ENCODE measurements at regions not wholly inside any gene's neighbourhood (a gene's known extent, or its start where the extent isn't known, plus 50 kb on each side); places are given as distances from the start of the nearest gene placed in this dataset.

GRCh38 chr13:29906432-29907011 lies 56.1 kb upstream of the UBL3 start:
- Histone ChIP-seq H3K4me2 (ENCODE audit: low read length) (no peak overlapping the region), H3K79me2 (ENCODE audit: insufficient read depth, low read length) (no peaks in the 10 kb centered on the region), H4K20me1 (ENCODE audit: insufficient read depth, low read length) (no peaks in the 10 kb centered on the region), H3K4me3 (ENCODE audit: insufficient read depth, low read depth, low read length) (no peak overlapping the region), H3K4me1 (ENCODE audit: insufficient read depth, low read length) (peaks cover 17% of the 10 kb centered on the region), H3K27me3 (ENCODE audit: insufficient read depth, low read length) (no peaks in the 10 kb centered on the region), H2AFZ (ENCODE audit: low read depth, low read length) (no peak overlapping the region), H3K9me3 (ENCODE audit: insufficient read depth, low read depth, low read length) (no peaks in the 10 kb centered on the region), H3K9ac (ENCODE audit: low read length) (no peak overlapping the region), H3K27ac (ENCODE audit: low read depth, low read length) (no peak overlapping the region), H3K36me3 (ENCODE audit: insufficient read depth, low read length) (no peaks in the 10 kb centered on the region)
- no peak for DNase-seq (ENCODE audit: low read depth)
- Mint-ChIP-seq H3K4me1 (ENCODE audit: low read depth, unreplicated experiment) (peaks cover 45% of the 10 kb centered on the region), H3K9me3 (ENCODE audit: unreplicated experiment) (no peaks in the 10 kb centered on the region), H3K27me3 (ENCODE audit: low read depth, unreplicated experiment) (peaks cover 2% of the 10 kb centered on the region), H3K27ac (ENCODE audit: unreplicated experiment) (no peak overlapping the region), H3K4me3 (ENCODE audit: unreplicated experiment) (no peak overlapping the region), H3K36me3 (ENCODE audit: low read depth, unreplicated experiment) (peaks cover 2% of the 10 kb centered on the region)
- no peak for FAIRE-seq
- TF ChIP-seq EZH2 (IDR thresholded peaks at IDR 0.05; ENCODE audit: insufficient read depth, low read length) (no peak), CTCF (IDR thresholded peaks at IDR 0.05; ENCODE audit: insufficient read depth, low read depth, low read length) (no peak)

- Histone ChIP-seq H2AFZ (ENCODE audit: low read depth, low read length) (no peak overlapping the region), H3K4me3 (ENCODE audit: insufficient read depth, low read depth, low read length) (no peak overlapping the region), H3K9ac (ENCODE audit: low read length) (no peak overlapping the region), H3K27me3 (ENCODE audit: insufficient read depth, low read length) (no peaks in the 10 kb centered on the region), H3K4me1 (ENCODE audit: insufficient read depth, low read length) (peaks cover 18% of the 10 kb centered on the region), H4K20me1 (ENCODE audit: insufficient read depth, low read length) (no peaks in the 10 kb centered on the region), H3K79me2 (ENCODE audit: insufficient read depth, low read length) (no peaks in the 10 kb centered on the region), H3K36me3 (ENCODE audit: insufficient read depth, low read length) (no peaks in the 10 kb centered on the region), H3K27ac (ENCODE audit: low read depth, low read length) (no peak overlapping the region), H3K4me2 (ENCODE audit: low read length) (no peak overlapping the region), H3K9me3 (ENCODE audit: insufficient read depth, low read depth, low read length) (no peaks in the 10 kb centered on the region)
- no peak for TF ChIP-seq CTCF (IDR thresholded peaks at IDR 0.05; ENCODE audit: insufficient read depth, low read depth, low read length)
- TF ChIP-seq EZH2 (IDR thresholded peaks at IDR 0.05; ENCODE audit: insufficient read depth, low read length) = no peak
- Mint-ChIP-seq H3K9me3 (ENCODE audit: unreplicated experiment) (peaks cover 1% of the 10 kb centered on the region), H3K4me1 (ENCODE audit: low read depth, unreplicated experiment) (peaks cover 46% of the 10 kb centered on the region), H3K4me3 (ENCODE audit: unreplicated experiment) (no peak overlapping the region), H3K27ac (ENCODE audit: unreplicated experiment) (no peak overlapping the region), H3K36me3 (ENCODE audit: low read depth, unreplicated experiment) (peaks cover 2% of the 10 kb centered on the region), H3K27me3 (ENCODE audit: low read depth, unreplicated experiment) (no peaks in the 10 kb centered on the region)
- FAIRE-seq = no peak
- DNase-seq (ENCODE audit: low read depth) = peak; percentile 66
Observed at GRCh38 chr13:29905845-29906244, 55.4 kb upstream of the UBL3 start.

- no peak overlapping the region for H3K4me2 ChIP-seq (ENCODE audit: low read length)
- no peaks in the 10 kb centered on the region for H4K20me1 ChIP-seq (ENCODE audit: insufficient read depth, low read length)
- H3K79me2 ChIP-seq (ENCODE audit: insufficient read depth, low read length) = no peaks in the 10 kb centered on the region
- Mint-ChIP-seq H3K27ac (ENCODE audit: unreplicated experiment) (peak overlapping the region; percentile 60), H3K9me3 (ENCODE audit: unreplicated experiment) (peaks cover 3% of the 10 kb centered on the region), H3K4me3 (ENCODE audit: unreplicated experiment) (no peak overlapping the region), H3K27me3 (ENCODE audit: low read depth, unreplicated experiment) (no peaks in the 10 kb centered on the region), H3K36me3 (ENCODE audit: low read depth, unreplicated experiment) (peaks cover 2% of the 10 kb centered on the region), H3K4me1 (ENCODE audit: low read depth, unreplicated experiment) (peaks cover 39% of the 10 kb centered on the region)
- H3K36me3 ChIP-seq (ENCODE audit: insufficient read depth, low read length) = no peaks in the 10 kb centered on the region
- no peak overlapping the region for H2AFZ ChIP-seq (ENCODE audit: low read depth, low read length)
- H3K4me1 ChIP-seq (ENCODE audit: insufficient read depth, low read length) = peaks cover 18% of the 10 kb centered on the region
- FAIRE-seq = no peak
- H3K9me3 ChIP-seq (ENCODE audit: insufficient read depth, low read depth, low read length) = no peaks in the 10 kb centered on the region
- no peaks in the 10 kb centered on the region for H3K27me3 ChIP-seq (ENCODE audit: insufficient read depth, low read length)
- no peak for DNase-seq (ENCODE audit: low read depth)
- no peak overlapping the region for H3K9ac ChIP-seq (ENCODE audit: low read length)
- no peak overlapping the region for H3K27ac ChIP-seq (ENCODE audit: low read depth, low read length)
- TF ChIP-seq CTCF (IDR thresholded peaks at IDR 0.05; ENCODE audit: insufficient read depth, low read depth, low read length) (no peak), EZH2 (IDR thresholded peaks at IDR 0.05; ENCODE audit: insufficient read depth, low read length) (no peak)
- H3K4me3 ChIP-seq (ENCODE audit: insufficient read depth, low read depth, low read length) = no peak overlapping the region
Observed at GRCh38 chr13:29903996-29904395, 53.6 kb upstream of the UBL3 start.

All from astrocyte (in vitro differentiated cells and primary cell).